Testis (tissue), 2 donors: ENCODE measurements at regions not wholly inside any gene's neighbourhood (a gene's known extent, or its start where the extent isn't known, plus 50 kb on each side); places are given as distances from the start of the nearest gene placed in this dataset.

Experiments
- DNase-seq: peaks from one replicate; pipeline ENCODE4 v3.0.0-alpha.2; 2019
- H3K27ac ChIP-seq, 2 donors: fragments of 200-600 bp; sonication (generic); one replicate each; pipeline ENCODE4 v1.5.1; 2019
- H3K27me3 ChIP-seq: fragments of 200-600 bp; sonication (generic); one replicate; pipeline ENCODE4 v1.5.1; 2019
- H3K36me3 ChIP-seq: fragments of 200-600 bp; sonication (generic); one replicate; pipeline ENCODE4 v1.5.1; 2017; ENCODE audit warnings: low read depth; ENCODE audit errors: missing control alignments
- H3K4me1 ChIP-seq: fragments of 200-600 bp; sonication (generic); one replicate; pipeline ENCODE4 v1.5.1; 2019
- H3K4me3 ChIP-seq, 2 donors: fragments of 200-600 bp; sonication (generic); one replicate each; pipeline ENCODE4 v1.5.1; 2017 to 2019
- H3K9me3 ChIP-seq: fragments of 200-600 bp; sonication (generic); one replicate; pipeline ENCODE4 v1.5.1; 2017
- POLR2A ChIP-seq: fragments of 450-650 bp; IDR thresholded peaks from one replicate; pipeline ENCODE4 v1.6.1; 2017; ENCODE audit warnings: antibody characterized with exemption, mild to moderate bottlenecking, moderate library complexity
- WGBS, 2 donors: methylation state at CpG; one replicate each; pipeline ENCODE4 v1.1.5; 2018; 5-methylcytosine and 5-hydroxymethylcytosine counted together
- intact Hi-C: fragments of 100-400 bp; cut with DNase I; formaldehyde crosslinking; loops from one replicate; pipeline ENCODE4 v1.15.1; 2023; ENCODE audit warnings: low total_unique reads
- TF ChIP-seq, protein P1 (sequence below), 3 experiments: fragments of 450-650 bp in 2 of 3; fragments of 200-600 bp in 1 of 3; sonication (generic) in 1 of 3; IDR thresholded peaks; one replicate each; pipeline ENCODE4 v1.5.1; 2016 to 2019; ENCODE audit warnings: antibody characterized with exemption in 3 of 3, mild to moderate bottlenecking in 2 of 3, moderate library complexity in 1 of 3

DNA sequence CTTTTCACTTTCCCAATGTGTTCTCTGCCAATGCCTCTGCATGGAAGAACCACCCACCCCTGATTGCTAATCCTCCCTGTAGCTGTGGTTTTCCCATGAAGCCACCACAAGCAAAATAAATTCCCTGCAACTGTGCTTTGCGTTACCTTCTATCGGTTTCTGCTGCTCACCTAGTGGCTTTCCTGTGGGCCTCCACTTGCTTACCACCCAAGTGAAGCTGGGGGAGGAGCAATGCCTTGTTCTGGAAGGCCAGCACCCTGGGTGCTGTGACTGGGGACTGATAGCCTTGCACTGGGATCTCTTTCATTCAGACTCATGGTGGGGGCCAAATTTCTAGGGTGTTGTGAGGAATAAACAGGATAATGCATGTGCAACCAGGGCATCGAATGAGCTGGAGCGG is 56.3 kb upstream of the GDNF start:
- no peak overlapping the region for H3K27ac ChIP-seq
- no peaks in the 10 kb centered on the region for H3K9me3 ChIP-seq
- intact Hi-C loops: no loop called here
- no peaks in the 10 kb centered on the region for H3K36me3 ChIP-seq
- TF ChIP-seq, protein P1, sequence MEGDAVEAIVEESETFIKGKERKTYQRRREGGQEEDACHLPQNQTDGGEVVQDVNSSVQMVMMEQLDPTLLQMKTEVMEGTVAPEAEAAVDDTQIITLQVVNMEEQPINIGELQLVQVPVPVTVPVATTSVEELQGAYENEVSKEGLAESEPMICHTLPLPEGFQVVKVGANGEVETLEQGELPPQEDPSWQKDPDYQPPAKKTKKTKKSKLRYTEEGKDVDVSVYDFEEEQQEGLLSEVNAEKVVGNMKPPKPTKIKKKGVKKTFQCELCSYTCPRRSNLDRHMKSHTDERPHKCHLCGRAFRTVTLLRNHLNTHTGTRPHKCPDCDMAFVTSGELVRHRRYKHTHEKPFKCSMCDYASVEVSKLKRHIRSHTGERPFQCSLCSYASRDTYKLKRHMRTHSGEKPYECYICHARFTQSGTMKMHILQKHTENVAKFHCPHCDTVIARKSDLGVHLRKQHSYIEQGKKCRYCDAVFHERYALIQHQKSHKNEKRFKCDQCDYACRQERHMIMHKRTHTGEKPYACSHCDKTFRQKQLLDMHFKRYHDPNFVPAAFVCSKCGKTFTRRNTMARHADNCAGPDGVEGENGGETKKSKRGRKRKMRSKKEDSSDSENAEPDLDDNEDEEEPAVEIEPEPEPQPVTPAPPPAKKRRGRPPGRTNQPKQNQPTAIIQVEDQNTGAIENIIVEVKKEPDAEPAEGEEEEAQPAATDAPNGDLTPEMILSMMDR (IDR thresholded peaks at IDR 0.05): no peak
- TF ChIP-seq POLR2A: no peak
- 69 to 88% methylated on average over 4 of the region's 4 CpGs for WGBS, 2 donors
- H3K4me3 ChIP-seq: no peak overlapping the region
- H3K27me3 ChIP-seq: no peaks in the 10 kb centered on the region
- no peaks in the 10 kb centered on the region for H3K4me1 ChIP-seq
- no peak for DNase-seq

DNA sequence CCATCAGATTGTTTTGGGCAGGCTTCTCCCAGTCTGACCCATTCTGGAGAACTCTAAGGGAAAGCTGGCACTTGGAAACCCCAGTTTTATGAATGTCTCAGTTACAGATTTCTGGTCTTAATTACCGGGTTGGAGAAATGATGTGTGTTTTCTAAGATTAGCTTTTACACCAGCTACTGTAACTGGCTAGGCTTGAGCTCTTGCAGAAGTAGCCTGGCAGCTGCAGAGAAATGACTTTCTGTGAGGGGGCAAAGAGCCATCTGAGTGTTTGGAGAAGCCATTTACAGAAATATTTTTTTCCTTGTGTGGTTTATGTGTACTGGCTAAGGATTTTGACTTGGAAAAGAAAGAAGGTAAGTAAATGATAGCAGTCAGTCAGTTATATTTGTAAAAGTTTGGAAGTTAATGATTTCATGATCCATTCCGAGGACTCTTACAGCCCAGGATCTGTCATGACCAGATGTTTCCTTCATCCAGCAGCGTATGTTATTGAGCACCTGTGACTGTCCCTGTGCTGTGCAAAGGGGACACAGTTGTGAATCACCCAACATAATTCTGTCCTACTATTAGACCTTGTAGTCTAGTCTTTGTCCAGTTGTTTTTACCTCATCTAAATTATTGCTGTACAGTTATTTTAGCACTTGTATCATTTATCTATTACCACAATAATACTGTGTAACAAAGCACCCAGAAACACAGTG is 53.7 kb upstream of the GDNF start:
- no peaks in the 10 kb centered on the region for H3K27me3 ChIP-seq
- no peaks in the 10 kb centered on the region for H3K4me1 ChIP-seq
- no peaks in the 10 kb centered on the region for H3K9me3 ChIP-seq
- no peak overlapping the region for H3K27ac ChIP-seq
- no peak for DNase-seq
- intact Hi-C loops: no loop called here
- 52 to 77% methylated on average over 3 of the region's 3 CpGs for WGBS, 2 donors
- no peak overlapping the region for H3K4me3 ChIP-seq
- H3K36me3 ChIP-seq: no peaks in the 10 kb centered on the region
- no peak for TF ChIP-seq POLR2A
- TF ChIP-seq, protein P1 (IDR thresholded peaks at IDR 0.05): no peak

DNA sequence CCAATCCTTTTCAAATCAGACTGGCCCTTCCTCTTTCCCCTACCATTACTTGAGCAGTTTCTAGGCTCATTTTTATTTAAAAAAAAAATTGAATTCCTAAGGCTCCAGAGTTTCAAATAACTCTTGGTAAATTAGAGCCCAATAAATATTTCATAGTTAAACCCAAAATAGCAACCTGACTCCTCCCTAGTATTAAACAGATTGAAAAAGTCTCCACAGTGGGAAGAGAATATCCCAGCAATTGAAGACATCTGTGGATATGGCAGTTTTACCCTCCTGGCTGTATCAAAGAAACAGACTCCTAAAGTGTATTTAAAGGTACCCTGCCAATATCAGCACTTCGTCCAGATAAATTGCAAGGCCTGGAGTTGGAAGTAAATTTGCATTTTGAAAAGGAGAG is 52.7 kb upstream of the GDNF start:
- DNase-seq: no peak
- WGBS, 2 donors: 36 to 63% methylated on average over 1 of the region's 1 CpG
- no peaks in the 10 kb centered on the region for H3K27me3 ChIP-seq
- H3K9me3 ChIP-seq: no peaks in the 10 kb centered on the region
- no peak overlapping the region for H3K4me3 ChIP-seq
- no peaks in the 10 kb centered on the region for H3K4me1 ChIP-seq
- H3K36me3 ChIP-seq: no peaks in the 10 kb centered on the region
- TF ChIP-seq POLR2A: no peak
- TF ChIP-seq, protein P1 (IDR thresholded peaks at IDR 0.05): no peak
- intact Hi-C loops: no loop called here
- H3K27ac ChIP-seq: no peak overlapping the region

DNA sequence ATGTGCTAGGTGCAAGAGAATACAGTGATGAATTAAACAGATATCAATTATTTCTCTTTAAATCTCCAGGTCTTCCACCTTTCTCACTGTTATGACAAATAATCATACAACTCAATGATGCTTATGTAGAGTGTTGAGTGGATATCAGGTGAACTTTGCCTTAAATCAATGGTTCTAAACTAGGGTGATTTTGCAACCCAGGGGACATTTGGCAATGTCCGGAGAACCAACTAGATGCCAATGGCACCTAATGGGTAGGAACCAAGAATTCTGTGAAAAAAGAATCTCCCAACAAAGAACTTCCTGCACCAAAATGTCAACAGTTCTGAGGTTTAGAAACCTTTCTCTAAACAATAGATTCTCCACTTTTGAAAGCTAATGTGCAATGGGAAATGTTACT is 52.0 kb upstream of the GDNF start:
- Histone ChIP-seq H3K27ac (no peak overlapping the region), H3K4me3 (no peak overlapping the region), H3K27me3 (no peaks in the 10 kb centered on the region), H3K36me3 (no peaks in the 10 kb centered on the region), H3K9me3 (no peaks in the 10 kb centered on the region), H3K4me1 (no peaks in the 10 kb centered on the region)
- DNase-seq: no peak
- TF ChIP-seq, protein P1 (IDR thresholded peaks at IDR 0.05): no peak
- TF ChIP-seq POLR2A: no peak
- WGBS, 2 donors: 95 to 98% methylated on average over 1 of the region's 1 CpG
- intact Hi-C loops: no loop called here
